ENCODE measurements at regions not wholly inside any gene's neighbourhood (a gene's known extent, or its start where the extent isn't known, plus 50 kb on each side); places are given as distances from the start of the nearest gene placed in this dataset.

- 5% methylated on average over 2 of the region's 2 CpGs for WGBS (ENCODE audit: low lambda C conversion rate)
- H3K9ac ChIP-seq: no peak overlapping the region
- ChIA-PET CTCF (no interaction called here), POLR2A (no interaction called here)
- no peaks in the 10 kb centered on the region for H3K9me2 ChIP-seq
- H3K4me3 ChIP-seq (ENCODE audit: low read depth in 2 of 2, low read length in 1 of 2): no peak overlapping the region
- no peaks in the 10 kb centered on the region for H3K36me3 ChIP-seq (replicated peaks in 1 of 2; ENCODE audit: control insufficient read depth in 1 of 2, insufficient read depth in 2 of 2, low read length in 1 of 2)
- no peaks in the 10 kb centered on the region for H3K27me3 ChIP-seq (ENCODE audit: insufficient read depth)
- H3K4me1 ChIP-seq (ENCODE audit: control insufficient read depth in 1 of 2, insufficient read depth in 2 of 2, low read depth in 1 of 2, low read length in 1 of 2): no peaks in the 10 kb centered on the region
- H3K9me3 ChIP-seq: no peaks in the 10 kb centered on the region
- no peak overlapping the region for H3K27ac ChIP-seq (ENCODE audit: low read depth in 2 of 2, low read length in 1 of 2)
- no peaks in the 10 kb centered on the region for H4K20me1 ChIP-seq (ENCODE audit: insufficient read depth)
- DNase-seq: no peak
- no peak overlapping the region for H2AFZ ChIP-seq (ENCODE audit: low read depth)
- no peaks in the 10 kb centered on the region for H3F3A ChIP-seq (replicated peaks; ENCODE audit: insufficient read depth)
- H3K4me2 ChIP-seq: no peak overlapping the region
- no peak for TF ChIP-seq RFX5 (IDR thresholded peaks at IDR 0.05; ENCODE audit: low read length)
- no peak for TF ChIP-seq PBX3 (IDR thresholded peaks at IDR 0.05)
- TF ChIP-seq USF2 (IDR thresholded peaks at IDR 0.05; ENCODE audit: borderline replicate concordance, low read depth, low read length): no peak
- TF ChIP-seq ZBTB33 (IDR thresholded peaks at IDR 0.05; ENCODE audit: borderline replicate concordance, low read depth): no peak
- TF ChIP-seq TAF1 (IDR thresholded peaks at IDR 0.05; ENCODE audit: borderline replicate concordance, low read depth, low read length): no peak
- TF ChIP-seq CTCF (IDR thresholded peaks at IDR 0.05): no peak
- TF ChIP-seq ELF1 (IDR thresholded peaks at IDR 0.05): no peak
- TF ChIP-seq REST (IDR thresholded peaks at IDR 0.05; ENCODE audit: low read depth, low read length): no peak
- no peak for TF ChIP-seq YY1 (IDR thresholded peaks at IDR 0.05; ENCODE audit: low read depth)
- TF ChIP-seq IRF3 (IDR thresholded peaks at IDR 0.05; ENCODE audit: low read depth, low read length): no peak
- TF ChIP-seq USF1 (IDR thresholded peaks at IDR 0.05; ENCODE audit: borderline replicate concordance, low read depth): no peak
- TF ChIP-seq FOXJ3 (CRISPR knock-in tag; IDR thresholded peaks at IDR 0.05): no peak
- TF ChIP-seq MEF2A (IDR thresholded peaks at IDR 0.05; ENCODE audit: borderline replicate concordance, low read depth): no peak
- TF ChIP-seq CHD2 (IDR thresholded peaks at IDR 0.05; ENCODE audit: low read length, partially characterized antibody): no peak
- no peaks in the 10 kb centered on the region for H3K79me2 ChIP-seq (ENCODE audit: insufficient read depth)
Measured at GRCh38 chr1:167145965-167146364, 52.1 kb downstream of the STYXL2 start.

Data from SK-N-SH (cell line).